ENCODE measurements at regions not wholly inside any gene's neighbourhood (a gene's known extent, or its start where the extent isn't known, plus 50 kb on each side); places are given as distances from the start of the nearest gene placed in this dataset.

DNA sequence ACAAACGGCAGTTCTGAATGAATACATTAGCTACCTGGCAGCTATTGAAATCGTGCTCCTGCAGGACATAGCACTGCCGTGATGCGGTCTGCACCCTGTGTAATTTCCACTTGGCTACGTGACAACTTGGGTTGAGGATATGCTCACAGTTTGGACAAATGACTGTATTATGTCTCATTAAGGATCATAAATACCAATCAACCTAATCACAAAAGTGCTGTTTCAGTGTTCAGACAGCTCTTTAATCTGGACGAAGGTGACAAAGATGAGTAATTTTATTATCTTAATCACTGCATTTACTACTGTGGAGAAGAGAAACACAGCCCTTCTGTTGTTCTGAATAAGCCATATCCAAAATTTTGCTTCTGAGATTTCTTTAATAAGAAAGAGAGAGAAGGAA lies 210.8 kb upstream of the PFKP start:
- Mint-ChIP-seq H3K27me3 (ENCODE audit: unreplicated experiment) (peaks cover 70% of the 10 kb centered on the region), H3K4me3 (ENCODE audit: unreplicated experiment) (no peak overlapping the region), H3K4me1 (ENCODE audit: unreplicated experiment) (no peaks in the 10 kb centered on the region), H3K36me3 (ENCODE audit: unreplicated experiment) (no peaks in the 10 kb centered on the region), H3K9me3 (ENCODE audit: unreplicated experiment) (peaks cover 11% of the 10 kb centered on the region), H3K27ac (ENCODE audit: unreplicated experiment) (no peak overlapping the region)
- TF ChIP-seq, protein P1, sequence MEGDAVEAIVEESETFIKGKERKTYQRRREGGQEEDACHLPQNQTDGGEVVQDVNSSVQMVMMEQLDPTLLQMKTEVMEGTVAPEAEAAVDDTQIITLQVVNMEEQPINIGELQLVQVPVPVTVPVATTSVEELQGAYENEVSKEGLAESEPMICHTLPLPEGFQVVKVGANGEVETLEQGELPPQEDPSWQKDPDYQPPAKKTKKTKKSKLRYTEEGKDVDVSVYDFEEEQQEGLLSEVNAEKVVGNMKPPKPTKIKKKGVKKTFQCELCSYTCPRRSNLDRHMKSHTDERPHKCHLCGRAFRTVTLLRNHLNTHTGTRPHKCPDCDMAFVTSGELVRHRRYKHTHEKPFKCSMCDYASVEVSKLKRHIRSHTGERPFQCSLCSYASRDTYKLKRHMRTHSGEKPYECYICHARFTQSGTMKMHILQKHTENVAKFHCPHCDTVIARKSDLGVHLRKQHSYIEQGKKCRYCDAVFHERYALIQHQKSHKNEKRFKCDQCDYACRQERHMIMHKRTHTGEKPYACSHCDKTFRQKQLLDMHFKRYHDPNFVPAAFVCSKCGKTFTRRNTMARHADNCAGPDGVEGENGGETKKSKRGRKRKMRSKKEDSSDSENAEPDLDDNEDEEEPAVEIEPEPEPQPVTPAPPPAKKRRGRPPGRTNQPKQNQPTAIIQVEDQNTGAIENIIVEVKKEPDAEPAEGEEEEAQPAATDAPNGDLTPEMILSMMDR (IDR thresholded peaks at IDR 0.05), result no peak
- no peak for DNase-seq (ENCODE audit: extremely low spot score, unreplicated experiment)

DNA sequence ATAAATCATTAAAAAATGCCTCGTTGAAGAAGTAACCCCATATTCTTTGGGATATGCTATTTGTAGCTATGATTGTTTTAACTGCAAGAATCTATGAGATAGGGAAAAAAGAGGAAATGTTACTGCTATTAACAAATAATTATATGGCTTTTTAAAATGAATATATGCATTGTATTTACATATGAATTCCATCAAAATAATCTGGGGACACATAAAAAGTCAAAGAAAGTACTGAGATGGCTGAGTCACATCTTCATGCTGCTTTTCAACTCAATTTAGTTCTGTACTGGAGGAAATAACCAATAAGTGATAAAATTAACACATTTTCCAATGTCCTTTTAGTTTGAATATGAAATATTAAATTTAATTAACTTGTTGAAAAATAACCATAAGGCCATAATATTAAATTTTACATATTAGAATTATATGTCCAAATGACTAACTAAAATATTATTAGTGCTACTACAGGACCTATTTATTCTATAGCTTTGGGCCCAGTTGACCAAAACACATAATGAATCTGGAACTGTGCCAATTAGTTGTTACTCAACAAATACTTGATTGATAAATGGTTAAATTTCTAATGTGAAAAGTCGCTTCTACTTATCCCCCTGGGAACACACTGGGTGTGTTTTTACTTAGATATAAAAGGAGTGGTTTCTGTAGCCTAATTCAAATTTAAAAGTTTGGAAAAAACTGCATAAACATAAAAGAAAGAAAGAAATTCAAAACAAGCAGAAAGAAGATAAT lies 214.6 kb upstream of the PFKP start:
- Mint-ChIP-seq H3K4me1 (ENCODE audit: unreplicated experiment) (no peaks in the 10 kb centered on the region), H3K9me3 (ENCODE audit: unreplicated experiment) (no peaks in the 10 kb centered on the region), H3K36me3 (ENCODE audit: unreplicated experiment) (no peaks in the 10 kb centered on the region), H3K4me3 (ENCODE audit: unreplicated experiment) (no peak overlapping the region), H3K27ac (ENCODE audit: unreplicated experiment) (no peak overlapping the region), H3K27me3 (ENCODE audit: unreplicated experiment) (peaks cover 50% of the 10 kb centered on the region)
- TF ChIP-seq, protein P1 (IDR thresholded peaks at IDR 0.05), result no peak
- DNase-seq (ENCODE audit: extremely low spot score, unreplicated experiment), result no peak

DNA sequence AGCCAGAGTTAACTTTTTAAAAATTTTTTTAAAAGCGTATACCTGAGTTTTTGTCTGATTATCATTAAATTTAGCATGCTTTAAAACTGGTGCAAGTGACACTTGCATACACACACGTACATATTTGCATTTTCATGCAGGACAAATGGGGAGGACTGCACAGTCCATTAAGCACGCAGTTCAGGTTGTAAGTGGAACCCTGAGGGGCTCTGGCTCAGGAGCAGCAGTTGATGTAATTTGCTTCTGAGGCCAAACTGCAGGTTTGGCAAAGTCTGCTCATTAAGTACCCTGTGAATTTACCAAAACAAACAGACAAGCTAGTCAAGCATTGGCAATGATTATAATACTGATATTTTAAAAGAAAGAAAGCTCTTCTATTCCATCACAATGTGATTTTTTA lies 215.8 kb upstream of the PFKP start:
- H3K27ac Mint-ChIP-seq (ENCODE audit: unreplicated experiment), result no peak overlapping the region
- H3K4me1 Mint-ChIP-seq (ENCODE audit: unreplicated experiment), result peaks cover 2% of the 10 kb centered on the region
- no peak for DNase-seq (ENCODE audit: extremely low spot score, unreplicated experiment)
- no peak overlapping the region for H3K4me3 Mint-ChIP-seq (ENCODE audit: unreplicated experiment)
- no peaks in the 10 kb centered on the region for H3K36me3 Mint-ChIP-seq (ENCODE audit: unreplicated experiment)
- TF ChIP-seq, protein P1 (IDR thresholded peaks at IDR 0.05), result no peak
- no peaks in the 10 kb centered on the region for H3K9me3 Mint-ChIP-seq (ENCODE audit: unreplicated experiment)
- peaks cover 43% of the 10 kb centered on the region for H3K27me3 Mint-ChIP-seq (ENCODE audit: unreplicated experiment)

DNA sequence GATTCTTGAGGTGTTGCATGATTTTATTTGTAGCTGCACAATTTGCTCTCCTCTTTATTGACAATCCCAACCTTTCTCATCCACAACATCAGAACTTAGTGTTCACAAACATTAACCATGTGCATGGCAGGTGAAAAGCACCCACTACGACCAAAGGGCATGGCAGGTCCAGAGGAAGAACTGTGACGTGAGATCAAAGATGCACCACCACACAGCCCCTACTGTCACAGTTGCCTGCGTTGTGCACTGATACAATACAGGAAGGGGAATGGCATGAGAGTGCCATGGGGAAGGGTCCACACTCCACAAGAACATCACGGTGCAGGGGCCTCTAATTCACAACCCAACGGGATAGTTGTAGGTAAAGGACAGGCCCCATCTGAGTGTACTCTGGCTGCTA lies 217.1 kb upstream of the PFKP start:
- Mint-ChIP-seq H3K27me3 (ENCODE audit: unreplicated experiment) (peaks cover 32% of the 10 kb centered on the region), H3K4me3 (ENCODE audit: unreplicated experiment) (no peak overlapping the region), H3K36me3 (ENCODE audit: unreplicated experiment) (no peaks in the 10 kb centered on the region), H3K27ac (ENCODE audit: unreplicated experiment) (no peak overlapping the region), H3K9me3 (ENCODE audit: unreplicated experiment) (no peaks in the 10 kb centered on the region), H3K4me1 (ENCODE audit: unreplicated experiment) (peaks cover 2% of the 10 kb centered on the region)
- DNase-seq (ENCODE audit: extremely low spot score, unreplicated experiment), result no peak
- TF ChIP-seq, protein P1 (IDR thresholded peaks at IDR 0.05), result no peak

DNA sequence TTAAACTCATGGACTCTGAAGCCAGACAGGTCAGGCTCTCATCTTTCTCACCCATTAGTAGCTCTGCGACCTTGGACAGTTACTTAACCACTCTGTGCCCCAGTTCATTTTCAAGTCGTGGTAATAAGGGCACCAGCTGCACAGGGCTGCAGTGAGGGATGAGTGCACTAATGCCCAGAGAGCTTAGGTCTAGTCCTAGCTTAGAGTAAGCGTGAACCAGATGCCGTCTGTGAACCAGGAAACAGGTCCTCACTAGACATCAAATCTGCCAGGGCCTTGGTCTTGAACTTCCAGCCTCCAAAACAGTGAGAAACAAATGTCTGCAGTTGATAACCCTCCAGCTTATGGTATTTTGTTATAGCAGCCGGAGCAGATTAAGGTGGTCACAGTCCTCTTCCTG lies 222.4 kb upstream of the PFKP start:
- H3K27ac Mint-ChIP-seq (ENCODE audit: unreplicated experiment), result no peak overlapping the region
- H3K4me3 Mint-ChIP-seq (ENCODE audit: unreplicated experiment), result no peak overlapping the region
- H3K36me3 Mint-ChIP-seq (ENCODE audit: unreplicated experiment), result no peaks in the 10 kb centered on the region
- TF ChIP-seq, protein P1 (IDR thresholded peaks at IDR 0.05), result no peak
- no peaks in the 10 kb centered on the region for H3K27me3 Mint-ChIP-seq (ENCODE audit: unreplicated experiment)
- no peaks in the 10 kb centered on the region for H3K9me3 Mint-ChIP-seq (ENCODE audit: unreplicated experiment)
- peaks cover 2% of the 10 kb centered on the region for H3K4me1 Mint-ChIP-seq (ENCODE audit: unreplicated experiment)
- no peak for DNase-seq (ENCODE audit: extremely low spot score, unreplicated experiment)
